MV-4-11 (cell line): ENCODE measurements at regions not wholly inside any gene's neighbourhood (a gene's known extent, or its start where the extent isn't known, plus 50 kb on each side); places are given as distances from the start of the nearest gene placed in this dataset.

ENCODE experiments used
- DNase-seq: peaks from one replicate; lab custom pipeline; 2025; lab: John Stamatoyannopoulos, UW

DNA sequence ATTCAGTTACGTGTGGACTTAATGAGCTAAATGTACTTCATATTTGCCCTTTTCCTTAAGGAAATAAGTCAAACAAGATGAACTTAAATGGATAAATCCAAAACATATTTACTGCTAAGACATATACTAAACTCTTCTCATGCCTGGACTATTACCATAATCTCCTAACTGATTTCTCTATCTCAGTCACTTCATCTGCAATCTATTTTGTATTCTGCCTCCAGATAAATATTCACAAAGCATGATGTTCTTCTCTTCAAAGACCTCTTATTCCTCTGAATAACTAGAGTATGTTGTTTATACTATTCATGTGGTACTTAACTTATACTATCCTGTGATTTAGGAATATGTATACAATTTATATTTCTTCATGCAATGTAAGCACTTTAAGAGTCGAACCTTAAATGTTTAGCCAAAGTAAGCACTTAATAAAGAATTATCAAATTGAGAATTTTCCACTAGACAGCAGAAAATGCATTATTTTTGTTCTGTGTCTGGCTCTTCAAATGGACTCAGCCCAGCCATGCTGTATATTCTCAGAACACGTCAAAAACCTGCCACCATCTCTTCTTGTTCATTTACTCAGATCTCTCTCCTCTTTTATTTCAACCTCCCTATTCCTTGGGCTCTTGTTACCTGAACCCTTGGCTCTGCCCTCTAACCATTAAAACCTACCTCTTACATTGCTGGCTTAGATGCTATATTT, 79.9 kb upstream of the ARHGAP28 start:
- no peak for DNase-seq

DNA sequence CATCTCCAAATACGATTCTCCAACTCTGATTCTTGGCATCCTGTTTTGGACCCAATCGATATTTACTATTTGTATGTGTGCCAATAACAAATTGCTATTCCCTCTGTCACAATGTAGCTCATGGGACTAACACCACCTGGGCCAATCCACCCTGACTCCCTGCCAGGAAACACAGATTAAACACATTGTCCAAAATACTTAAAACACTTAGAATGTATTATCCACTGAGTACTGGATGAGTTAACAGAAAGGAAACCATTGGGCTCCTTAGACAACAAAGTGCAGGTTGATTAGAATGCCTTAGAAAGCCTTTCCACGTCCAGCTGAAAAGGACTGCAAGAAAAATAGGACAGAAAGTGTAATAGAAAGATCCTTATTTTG, 79.4 kb upstream of the ARHGAP28 start:
- no peak for DNase-seq

DNA sequence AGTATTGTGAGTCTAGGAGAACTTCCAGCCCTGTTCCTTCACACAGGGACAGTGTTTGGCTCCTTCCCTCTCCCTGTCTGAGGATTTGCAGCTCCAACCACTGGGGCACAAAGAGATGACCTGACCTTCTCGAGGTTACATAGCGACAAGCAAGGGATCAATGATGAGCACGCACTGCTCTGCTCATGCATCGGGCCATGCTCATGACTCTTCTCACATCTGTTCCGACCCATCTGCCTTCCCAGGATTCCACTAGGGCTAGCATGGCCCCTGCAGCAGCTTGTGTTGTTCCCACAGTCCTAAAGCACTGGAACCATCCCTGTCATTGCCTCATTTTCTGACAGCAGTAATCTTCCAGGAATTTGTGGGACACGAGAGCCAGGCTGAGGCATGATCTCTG, 78.8 kb upstream of the ARHGAP28 start:
- DNase-seq: no peak

DNA sequence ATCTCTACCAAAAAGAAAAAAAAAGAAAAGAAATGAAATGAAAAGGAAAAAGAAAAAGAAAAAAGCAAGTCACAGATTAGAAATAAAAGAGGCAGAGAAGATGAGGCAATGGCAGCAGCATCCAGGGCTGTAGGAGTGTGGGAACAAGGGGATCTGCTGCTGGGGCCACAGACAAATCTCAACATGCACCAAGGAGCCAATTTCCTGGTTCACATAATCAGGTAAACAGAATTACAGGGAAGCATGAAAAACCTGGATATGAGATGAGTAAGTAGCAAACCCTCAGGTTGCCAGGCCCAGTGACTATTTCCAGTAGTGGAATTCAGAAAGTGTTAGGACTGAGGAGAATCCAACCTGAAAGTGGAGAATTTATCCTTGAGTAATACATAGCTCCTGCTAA, 77.4 kb upstream of the ARHGAP28 start:
- DNase-seq: no peak

DNA sequence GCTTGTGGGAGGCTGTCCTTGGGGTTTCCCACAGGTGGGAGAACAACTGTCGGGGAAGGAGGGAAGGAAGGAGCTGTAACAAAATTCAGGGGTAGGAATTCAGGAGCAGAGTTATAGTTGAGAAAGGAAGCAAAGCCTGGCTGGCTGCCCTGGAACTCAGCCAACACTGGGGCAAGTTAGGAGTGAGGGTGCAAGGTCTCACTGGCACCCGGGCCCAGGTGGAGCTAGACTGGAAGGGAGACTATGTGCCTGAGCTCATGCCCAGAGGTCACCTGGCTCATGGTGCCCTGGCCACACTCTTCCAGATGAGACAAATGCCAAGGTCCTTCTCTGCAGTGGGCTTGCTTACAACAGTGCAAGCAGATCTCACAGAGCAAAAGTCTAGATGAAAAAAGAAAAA, 75.6 kb upstream of the ARHGAP28 start:
- DNase-seq: no peak

DNA sequence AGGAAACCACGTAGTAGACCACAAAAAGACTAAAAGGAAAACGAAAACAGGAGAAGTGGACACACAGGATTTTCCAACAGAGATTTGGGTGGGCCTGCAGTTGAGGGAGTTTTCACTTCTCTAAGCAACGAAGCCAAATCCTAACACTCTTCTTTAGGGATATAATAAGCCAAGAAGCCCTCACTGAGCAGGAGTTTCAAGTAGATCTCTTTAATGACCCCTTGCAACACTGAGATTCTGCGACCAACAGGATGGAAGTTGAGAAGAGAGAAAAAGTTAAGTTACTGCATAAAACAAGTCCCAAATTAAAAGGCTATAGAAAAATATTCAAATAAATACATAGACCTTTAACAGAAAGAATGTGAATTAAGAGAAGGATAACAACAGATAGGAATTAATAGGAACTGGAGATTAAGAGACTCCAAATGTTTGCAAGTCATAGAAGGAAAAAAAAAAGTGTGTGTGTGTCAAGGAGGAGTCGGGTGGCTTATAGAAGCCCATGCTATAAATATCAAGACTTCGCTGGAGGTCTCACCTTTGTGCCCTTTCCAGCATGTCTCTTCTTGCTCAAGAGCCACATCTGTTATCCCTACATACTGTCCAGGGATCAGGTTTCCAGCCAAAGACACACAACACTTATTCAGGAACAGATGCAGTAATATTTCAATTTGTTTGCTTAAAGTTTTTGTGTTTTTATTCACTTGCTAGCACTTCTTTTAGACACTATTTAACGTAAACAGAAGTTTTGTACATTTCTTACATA, 69.4 kb upstream of the ARHGAP28 start:
- DNase-seq: no peak

DNA sequence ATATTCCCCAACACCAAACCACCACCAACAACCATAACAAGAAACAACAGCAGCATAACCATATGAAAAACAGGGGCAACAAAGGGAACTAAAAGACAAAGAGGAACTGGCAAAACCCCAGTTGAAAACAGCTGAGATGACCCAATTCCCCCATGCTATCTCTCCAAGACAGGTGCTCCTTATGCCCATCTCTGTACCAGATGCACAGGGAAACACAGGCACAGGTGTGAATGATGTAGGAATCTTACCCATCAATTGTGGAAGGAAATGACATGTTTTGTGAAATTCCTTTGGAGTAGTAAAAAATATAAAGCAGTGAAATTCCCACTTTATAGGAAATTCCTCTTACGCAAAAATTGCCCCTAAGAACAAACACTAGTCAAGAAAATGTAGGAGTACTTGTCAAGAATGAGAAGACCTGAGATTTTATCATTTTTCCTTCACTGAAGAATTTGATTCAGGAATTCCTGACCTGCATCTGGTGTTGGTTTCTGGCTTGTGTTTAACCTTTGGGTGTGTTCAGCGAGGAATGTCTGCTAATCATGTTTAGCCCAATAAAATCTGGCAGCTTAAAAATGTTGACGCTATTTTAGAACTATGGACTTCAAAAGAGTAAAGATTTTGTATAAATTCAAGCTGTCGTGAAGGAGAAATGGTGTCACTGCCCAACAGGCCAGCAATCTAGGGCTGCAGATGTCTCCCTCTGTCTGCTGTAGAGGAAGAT, 67.7 kb upstream of the ARHGAP28 start:
- DNase-seq: no peak

DNA sequence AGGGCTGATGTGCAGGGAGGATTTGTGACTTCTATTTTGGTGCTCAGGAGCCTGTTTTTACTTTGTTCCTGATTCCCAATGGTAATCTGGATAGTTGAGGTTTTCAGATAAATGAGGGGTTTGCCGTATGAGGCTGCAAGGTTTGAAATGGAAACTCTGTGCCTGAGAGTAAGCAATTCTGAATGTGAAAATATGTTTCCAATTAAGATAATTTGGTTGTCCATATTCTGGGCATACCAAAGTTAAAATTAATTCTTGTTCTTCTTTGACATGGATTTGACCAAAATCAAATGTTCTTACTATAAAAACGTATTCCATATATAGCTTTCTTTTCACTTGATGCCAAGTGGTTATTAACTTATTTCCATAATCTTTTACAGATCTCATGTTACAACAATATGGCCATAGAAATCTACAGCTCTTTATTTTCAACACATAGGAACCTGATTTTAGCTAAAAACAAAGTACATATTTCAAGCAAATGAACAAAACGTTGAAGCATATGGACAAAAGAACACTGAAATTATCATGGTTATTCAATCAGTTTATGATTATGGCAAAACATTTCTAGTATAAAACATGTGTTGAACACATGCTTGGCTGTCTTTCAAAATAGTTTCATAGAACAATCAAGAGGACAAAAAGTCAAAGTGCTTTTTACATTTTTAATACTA, 63.4 kb upstream of the ARHGAP28 start:
- DNase-seq: no peak

DNA sequence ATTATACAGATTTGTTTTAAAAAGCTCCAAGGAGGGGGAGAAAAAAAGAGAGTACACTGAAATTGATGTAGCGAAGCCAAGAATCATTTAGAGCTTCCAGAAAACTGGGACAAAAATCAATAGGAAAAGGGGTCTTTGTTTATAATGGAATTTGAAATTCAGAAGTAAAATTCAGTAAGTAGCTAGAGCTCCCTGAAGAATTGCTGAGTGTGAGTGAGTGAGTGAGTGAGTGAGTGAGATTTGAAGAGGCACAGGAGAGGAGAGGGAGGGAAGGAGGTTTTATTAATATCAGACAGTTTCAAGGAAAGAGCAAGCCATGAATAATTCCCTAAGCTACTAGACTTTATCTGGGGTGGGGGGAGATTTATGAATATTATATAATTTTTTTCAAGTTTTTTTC, 60.7 kb upstream of the ARHGAP28 start:
- no peak for DNase-seq

DNA sequence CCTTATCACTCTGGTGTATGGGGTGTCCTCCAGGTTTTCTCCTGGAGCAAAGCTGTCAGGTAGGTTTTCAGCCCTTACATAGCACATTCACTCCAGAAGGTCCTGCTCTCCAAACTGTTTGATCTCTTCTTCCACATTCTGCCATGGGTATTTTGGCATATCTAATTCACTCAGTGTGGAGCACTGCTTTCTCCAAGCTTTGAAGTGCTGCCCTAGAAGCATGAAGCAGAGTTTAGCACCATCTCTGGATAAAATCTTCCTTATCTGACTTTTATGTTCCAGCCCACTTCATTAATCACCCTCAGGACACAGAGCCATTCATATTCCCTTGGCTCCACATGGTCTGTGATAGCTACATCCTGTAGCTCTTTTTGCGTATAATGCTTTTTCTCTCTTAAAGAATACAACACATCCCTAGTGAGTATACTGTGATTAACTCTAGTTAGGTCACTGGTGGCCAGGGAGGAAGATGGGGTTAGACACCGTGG, 56.7 kb upstream of the ARHGAP28 start:
- DNase-seq: no peak

DNA sequence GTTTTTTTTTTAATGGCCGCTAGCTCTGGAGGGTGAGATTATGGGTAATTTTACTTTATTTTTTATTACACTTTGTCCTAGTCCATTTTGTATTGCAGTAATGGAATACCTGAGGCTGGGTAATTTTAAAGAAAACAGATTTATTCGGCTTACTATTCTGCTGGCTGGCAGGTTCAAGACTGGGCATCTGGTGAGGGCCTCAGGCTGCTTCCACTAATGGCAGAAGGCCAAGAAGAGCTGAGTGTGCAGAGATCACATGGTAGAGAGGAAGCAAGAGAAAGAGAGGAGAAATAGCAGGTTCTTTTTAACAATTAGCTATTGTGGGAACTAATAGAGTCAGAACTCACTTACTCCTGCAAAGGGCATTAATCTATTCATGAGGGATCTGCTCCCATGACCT, 52.4 kb upstream of the ARHGAP28 start:
- no peak for DNase-seq

DNA sequence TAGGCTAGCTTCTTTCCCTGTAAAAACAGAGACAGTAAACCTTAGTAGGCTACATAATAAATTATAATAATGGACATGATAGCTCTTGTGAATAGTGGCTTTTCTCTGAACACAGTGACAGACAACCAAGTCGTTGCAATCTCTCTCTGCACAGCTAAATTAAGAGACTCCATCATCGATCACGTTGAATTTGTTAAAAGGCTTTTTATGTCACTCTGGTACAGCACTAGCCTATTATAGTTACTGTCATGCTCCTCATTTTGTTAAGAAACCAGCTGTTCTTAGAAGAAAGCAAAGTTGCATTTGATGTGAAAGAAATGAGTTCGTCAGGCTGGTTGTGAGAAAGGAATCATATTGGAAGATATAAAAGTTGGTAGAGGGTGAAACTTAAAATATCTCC, 50.3 kb upstream of the ARHGAP28 start:
- DNase-seq: no peak
